Breast epithelium (tissue), 4 donors: ENCODE measurements at regions not wholly inside any gene's neighbourhood (a gene's known extent, or its start where the extent isn't known, plus 50 kb on each side); places are given as distances from the start of the nearest gene placed in this dataset.

Source experiments
- DNase-seq, 2 donors: peaks; one replicate each; pipeline ENCODE4 v3.0.0-alpha.2; 2019; ENCODE audit warnings: low spot score in 2 of 2
- H3K27ac ChIP-seq, 2 donors: fragments of 200-600 bp; sonication (generic) in 1 of 2; one replicate each; pipeline ENCODE4 v1.5.1; 2016 to 2019; ENCODE audit warnings: mild to moderate bottlenecking in 1 of 2
- H3K27me3 ChIP-seq, 2 donors: fragments of 200-600 bp; sonication (generic) in 1 of 2; one replicate each; pipeline versions ENCODE4 v1.5.1 to v1.6.0; 2017 to 2019; ENCODE audit warnings: control low read depth in 1 of 2, mild to moderate bottlenecking in 1 of 2
- H3K36me3 ChIP-seq: fragments of 200-600 bp; one replicate; pipeline ENCODE4 v1.5.1; 2019
- H3K4me1 ChIP-seq, 2 donors: fragments of 200-600 bp; sonication (generic); one replicate each; pipeline ENCODE4 v1.5.1; 2016 to 2019; ENCODE audit warnings: control low read depth in 1 of 2
- H3K4me3 ChIP-seq, 3 donors: fragments of 200-600 bp; sonication (generic); 1 replicate in 2 of 3; 2 replicates in 1 of 3; pipeline ENCODE4 v1.5.1; 2016 to 2019; ENCODE audit warnings: mild to moderate bottlenecking in 3 of 3, moderate library complexity in 2 of 3
- H3K9me3 ChIP-seq, 2 donors: fragments of 200-600 bp; sonication (generic) in 1 of 2; one replicate each; pipeline ENCODE4 v1.5.1; 2016 to 2019; ENCODE audit warnings: control low read depth in 1 of 2
- CTCF ChIP-seq, 3 donors: fragments of 450-650 bp; IDR thresholded peaks; one replicate each; pipeline ENCODE4 v1.5.1; 2016 to 2017; ENCODE audit warnings: antibody characterized with exemption in 3 of 3, mild to moderate bottlenecking in 3 of 3, moderate library complexity in 3 of 3
- POLR2A ChIP-seq: fragments of 450-650 bp; IDR thresholded peaks from one replicate; pipeline ENCODE4 v1.6.1; 2016; ENCODE audit warnings: antibody characterized with exemption, mild to moderate bottlenecking, moderate library complexity
- POLR2AphosphoS5 ChIP-seq, 3 donors: sonication (generic); formaldehyde crosslinking; IDR thresholded peaks; one replicate each; pipeline ENCODE4 v1.6.1; 2017; ENCODE audit warnings: antibody characterized with exemption in 3 of 3
- intact Hi-C: fragments of 100-400 bp; cut with DNase I; formaldehyde crosslinking; loops from one replicate; pipeline ENCODE4 v1.15.1; 2023; ENCODE audit warnings: low total_unique reads

DNA sequence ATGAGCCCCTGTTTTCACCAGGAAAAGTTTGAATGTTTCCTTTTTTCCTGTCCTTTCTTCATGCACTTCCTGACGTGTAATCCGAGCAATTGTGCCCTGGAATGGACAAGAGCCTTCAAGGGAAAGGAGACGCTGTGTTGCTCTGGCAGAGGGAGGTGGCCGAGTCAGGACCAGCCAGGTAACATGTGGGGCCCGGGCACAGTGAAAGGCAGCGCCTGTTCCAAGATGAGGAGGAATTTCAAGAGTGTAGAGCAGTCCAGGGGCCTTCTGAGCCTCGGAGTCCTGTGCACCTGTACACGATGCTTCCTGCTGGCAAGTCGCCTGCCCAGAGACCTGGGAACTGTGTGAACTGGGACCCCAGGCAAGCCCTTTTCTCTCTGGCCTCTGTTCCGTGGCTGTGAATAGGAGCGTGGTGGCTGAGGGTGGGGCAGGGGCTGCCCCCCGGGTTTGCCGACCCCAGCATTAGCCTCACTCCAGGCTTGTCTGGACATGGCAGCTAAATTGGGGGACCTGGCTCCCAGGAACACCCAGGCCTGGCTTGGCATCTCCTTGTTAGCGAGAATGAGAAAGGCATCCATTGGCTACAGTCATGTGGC is 92.0 kb downstream of the MYEOV start:
- no peak overlapping the region for H3K27ac ChIP-seq
- no peak overlapping the region for H3K4me3 ChIP-seq
- peaks cover 14 to 16% of the 10 kb centered on the region in 2 donors for H3K9me3 ChIP-seq
- no peak for TF ChIP-seq POLR2A
- no peak for TF ChIP-seq POLR2AphosphoS5 (IDR thresholded peaks at IDR 0.05)
- TF ChIP-seq CTCF (IDR thresholded peaks at IDR 0.05): no peak
- DNase-seq: peak in 1 of 2 donors; percentile 44
- intact Hi-C loops: no loop called here
- no peaks in the 10 kb centered on the region for H3K36me3 ChIP-seq
- H3K27me3 ChIP-seq: no peaks in the 10 kb centered on the region
- no peaks in the 10 kb centered on the region for H3K4me1 ChIP-seq

GRCh38 chr11:69386594-69387408 is 92.8 kb downstream of the MYEOV start:
- Histone ChIP-seq H3K27ac (no peak overlapping the region), H3K27me3 (no peaks in the 10 kb centered on the region), H3K9me3 (peaks cover 14 to 16% of the 10 kb centered on the region in 2 donors), H3K4me1 (no peaks in the 10 kb centered on the region), H3K36me3 (no peaks in the 10 kb centered on the region), H3K4me3 (no peak overlapping the region)
- intact Hi-C loops: no loop called here
- TF ChIP-seq POLR2A: no peak
- TF ChIP-seq CTCF (IDR thresholded peaks at IDR 0.05): no peak
- no peak for TF ChIP-seq POLR2AphosphoS5 (IDR thresholded peaks at IDR 0.05)
- peak in 1 of 2 donors; percentile 45 for DNase-seq

- no peaks in the 10 kb centered on the region for H3K36me3 ChIP-seq
- no peak overlapping the region for H3K4me3 ChIP-seq
- TF ChIP-seq POLR2A: no peak
- TF ChIP-seq CTCF (IDR thresholded peaks at IDR 0.05): no peak
- no peak for TF ChIP-seq POLR2AphosphoS5 (IDR thresholded peaks at IDR 0.05)
- no peaks in the 10 kb centered on the region for H3K27me3 ChIP-seq
- no peak for DNase-seq
- H3K9me3 ChIP-seq: peaks cover 14 to 16% of the 10 kb centered on the region in 2 donors
- no peak overlapping the region for H3K27ac ChIP-seq
- H3K4me1 ChIP-seq: no peaks in the 10 kb centered on the region
- intact Hi-C loops: no loop called here
Measured at GRCh38 chr11:69387409-69387885, 93.5 kb downstream of the MYEOV start.

- no peak overlapping the region for H3K4me3 ChIP-seq
- TF ChIP-seq POLR2AphosphoS5 (IDR thresholded peaks at IDR 0.05) (no peak), POLR2A (no peak), CTCF (IDR thresholded peaks at IDR 0.05) (no peak)
- DNase-seq: no peak
- no peaks in the 10 kb centered on the region for H3K4me1 ChIP-seq
- H3K27ac ChIP-seq: no peak overlapping the region
- H3K36me3 ChIP-seq: no peaks in the 10 kb centered on the region
- peaks cover 14 to 16% of the 10 kb centered on the region in 2 donors for H3K9me3 ChIP-seq
- intact Hi-C loops: no loop called here
- no peaks in the 10 kb centered on the region for H3K27me3 ChIP-seq
Measured at GRCh38 chr11:69388210-69388609, 93.3 kb upstream of the LINC01488 start.

GRCh38 chr11:69388661-69389060 is 92.8 kb upstream of the LINC01488 start:
- H3K9me3 ChIP-seq: peaks cover 14 to 16% of the 10 kb centered on the region in 2 donors
- H3K27ac ChIP-seq: no peak overlapping the region
- TF ChIP-seq POLR2AphosphoS5 (IDR thresholded peaks at IDR 0.05): no peak
- no peak for TF ChIP-seq CTCF (IDR thresholded peaks at IDR 0.05)
- TF ChIP-seq POLR2A: no peak
- no peak for DNase-seq
- intact Hi-C loops: no loop called here
- H3K4me1 ChIP-seq: no peaks in the 10 kb centered on the region
- H3K4me3 ChIP-seq: no peak overlapping the region
- no peaks in the 10 kb centered on the region for H3K27me3 ChIP-seq
- H3K36me3 ChIP-seq: no peaks in the 10 kb centered on the region
